Fibroblast of mammary gland (primary cell): ENCODE measurements at regions not wholly inside any gene's neighbourhood (a gene's known extent, or its start where the extent isn't known, plus 50 kb on each side); places are given as distances from the start of the nearest gene placed in this dataset.

Experiments
- DNase-seq: peaks from one replicate; pipeline ENCODE4 v3.0.0-alpha.2; 2010; ENCODE audit warnings: low read depth
- H3K4me3 ChIP-seq: 2 replicates; pipeline ENCODE4 v1.5.1; 2011; ENCODE audit warnings: low read depth, mild to moderate bottlenecking, low read length, moderate library complexity; ENCODE audit not compliant: control insufficient read depth
- CTCF ChIP-seq: conservative IDR thresholded peaks from 2 replicates; pipeline ENCODE4 v1.5.1; 2011; ENCODE audit warnings: low read depth, low read length, inconsistent platforms; ENCODE audit not compliant: control insufficient read depth, insufficient read depth

- H3K4me3 ChIP-seq, result no peak overlapping the region
- TF ChIP-seq CTCF, result no peak
- DNase-seq, result peak; percentile 9
Measured at GRCh38 chr12:16913832-16914490, 308.0 kb upstream of the LMO3 start.

- TF ChIP-seq CTCF, result no peak
Measured at GRCh38 chr12:16901946-16902345, 296.0 kb upstream of the LMO3 start.

GRCh38 chr12:16893426-16893825 is 287.5 kb upstream of the LMO3 start:
- TF ChIP-seq CTCF, result no peak
- no peak overlapping the region for H3K4me3 ChIP-seq
- no peak for DNase-seq

More at GRCh38 chr12:16901946-16902345, 296.0 kb upstream of the LMO3 start:
- no peak for DNase-seq
- H3K4me3 ChIP-seq, result no peak overlapping the region

GRCh38 chr12:16891673-16892072 is 285.7 kb upstream of the LMO3 start:
- no peak for TF ChIP-seq CTCF
- no peak overlapping the region for H3K4me3 ChIP-seq
- DNase-seq, result no peak

- DNase-seq, result no peak
- H3K4me3 ChIP-seq, result no peak overlapping the region
- no peak for TF ChIP-seq CTCF
Measured at GRCh38 chr12:16884819-16885218, 278.9 kb upstream of the LMO3 start.

- H3K4me3 ChIP-seq, result no peak overlapping the region
- DNase-seq, result peak; percentile 0
- TF ChIP-seq CTCF, result no peak
Measured at GRCh38 chr12:16884056-16884455, 278.1 kb upstream of the LMO3 start.
